PC-9 (cell line): ENCODE measurements at regions not wholly inside any gene's neighbourhood (a gene's known extent, or its start where the extent isn't known, plus 50 kb on each side); places are given as distances from the start of the nearest gene placed in this dataset.

Experiments used
- EZH2 ChIP-seq: fragments of 200-600 bp; sonication (generic); IDR thresholded peaks from 2 replicates; pipeline ENCODE4 v1.8.0; 2017; ENCODE audit warnings: antibody characterized with exemption, low read depth
- TF ChIP-seq, protein P1 (sequence below): fragments of 200-600 bp; sonication (generic); conservative IDR thresholded peaks from 2 replicates; pipeline ENCODE4 v1.6.1; 2017; ENCODE audit warnings: mixed run types, antibody characterized with exemption, mild to moderate bottlenecking, moderate library complexity

DNA sequence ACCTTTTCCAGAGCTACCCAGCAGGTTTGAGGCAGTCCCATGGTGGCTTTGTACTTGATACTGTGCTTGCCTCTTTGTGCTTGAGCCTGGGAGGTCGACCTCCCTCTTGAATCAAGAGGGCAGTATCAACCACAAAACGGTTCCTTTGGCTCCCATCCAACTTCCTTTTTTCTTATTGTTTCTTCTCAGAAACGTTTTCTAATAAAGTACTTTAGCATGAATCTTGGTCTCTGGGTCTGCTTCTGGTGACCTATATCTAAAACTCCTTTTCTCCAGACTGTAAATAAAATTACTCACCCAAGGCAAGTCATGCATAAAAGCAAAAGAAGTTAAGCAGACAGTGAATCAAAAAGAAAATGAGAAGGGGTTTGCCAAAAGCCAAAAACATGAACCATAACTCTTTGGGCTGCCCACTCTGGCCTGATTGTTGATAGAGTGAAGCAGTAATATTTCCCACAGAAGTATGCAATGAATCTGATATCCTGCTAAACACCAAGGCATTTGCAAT, 112.2 kb upstream of the SLC4A7 start:
- TF ChIP-seq, protein P1, sequence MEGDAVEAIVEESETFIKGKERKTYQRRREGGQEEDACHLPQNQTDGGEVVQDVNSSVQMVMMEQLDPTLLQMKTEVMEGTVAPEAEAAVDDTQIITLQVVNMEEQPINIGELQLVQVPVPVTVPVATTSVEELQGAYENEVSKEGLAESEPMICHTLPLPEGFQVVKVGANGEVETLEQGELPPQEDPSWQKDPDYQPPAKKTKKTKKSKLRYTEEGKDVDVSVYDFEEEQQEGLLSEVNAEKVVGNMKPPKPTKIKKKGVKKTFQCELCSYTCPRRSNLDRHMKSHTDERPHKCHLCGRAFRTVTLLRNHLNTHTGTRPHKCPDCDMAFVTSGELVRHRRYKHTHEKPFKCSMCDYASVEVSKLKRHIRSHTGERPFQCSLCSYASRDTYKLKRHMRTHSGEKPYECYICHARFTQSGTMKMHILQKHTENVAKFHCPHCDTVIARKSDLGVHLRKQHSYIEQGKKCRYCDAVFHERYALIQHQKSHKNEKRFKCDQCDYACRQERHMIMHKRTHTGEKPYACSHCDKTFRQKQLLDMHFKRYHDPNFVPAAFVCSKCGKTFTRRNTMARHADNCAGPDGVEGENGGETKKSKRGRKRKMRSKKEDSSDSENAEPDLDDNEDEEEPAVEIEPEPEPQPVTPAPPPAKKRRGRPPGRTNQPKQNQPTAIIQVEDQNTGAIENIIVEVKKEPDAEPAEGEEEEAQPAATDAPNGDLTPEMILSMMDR = no peak
- no peak for TF ChIP-seq EZH2
